RWPE2 (cell line): ENCODE measurements at regions not wholly inside any gene's neighbourhood (a gene's known extent, or its start where the extent isn't known, plus 50 kb on each side); places are given as distances from the start of the nearest gene placed in this dataset.
A peak's percentile ranks its signal among the peaks of the same experiment; 100 is the strongest.

Source experiments
- ATAC-seq: fragments of 200-7000 bp; cut with Tn5 transposase; 3 replicates; pipeline ENCODE4 v1.9.1; 2021; ENCODE audit warnings: low read depth
- DNase-seq: peaks from one replicate; pipeline ENCODE4 v3.0.0-alpha.2; 2020; ENCODE audit warnings: low spot score
- H3K27ac ChIP-seq: fragments of 450-650 bp; 2 replicates; pipeline ENCODE4 v1.5.1; 2017; ENCODE audit warnings: mild to moderate bottlenecking; ENCODE audit not compliant: poor library complexity, severe bottlenecking
- H3K27me3 ChIP-seq: fragments of 250-450 bp; sonication (Bioruptor Pico); 2 replicates; pipeline ENCODE4 v1.5.1; 2021; ENCODE audit warnings: mild to moderate bottlenecking, moderate library complexity; ENCODE audit not compliant: insufficient read depth, poor library complexity, severe bottlenecking
- H3K36me3 ChIP-seq: fragments of 250-450 bp; sonication (Bioruptor Pico); 2 replicates; pipeline ENCODE4 v1.5.1; 2020; ENCODE audit warnings: low read depth, mild to moderate bottlenecking, moderate library complexity
- H3K4me1 ChIP-seq: fragments of 250-450 bp; sonication (Bioruptor Pico); 2 replicates; pipeline ENCODE4 v1.5.1; 2021; ENCODE audit warnings: mild to moderate bottlenecking, moderate library complexity; ENCODE audit not compliant: insufficient read depth, poor library complexity, severe bottlenecking
- H3K4me3 ChIP-seq: fragments of 250-450 bp; sonication (Bioruptor Pico); 2 replicates; pipeline ENCODE4 v1.5.1; 2021; ENCODE audit warnings: mild to moderate bottlenecking, moderate library complexity; ENCODE audit not compliant: severe bottlenecking
- H3K9me3 ChIP-seq: fragments of 250-450 bp; sonication (Bioruptor Pico); 2 replicates; pipeline ENCODE4 v1.5.1; 2021; ENCODE audit warnings: mild to moderate bottlenecking, moderate library complexity; ENCODE audit not compliant: severe bottlenecking
- CTCF ChIP-seq: fragments of 450-650 bp; IDR thresholded peaks from one replicate; pipeline ENCODE4 v1.5.1; 2017; ENCODE audit warnings: mild to moderate bottlenecking, moderate library complexity; ENCODE audit not compliant: poor library complexity, severe bottlenecking

GRCh38 chr4:135269125-135269890 is 1067.7 kb upstream of the PABPC4L start:
- Histone ChIP-seq H3K4me1 (no peaks in the 10 kb centered on the region), H3K4me3 (no peak overlapping the region), H3K9me3 (no peaks in the 10 kb centered on the region), H3K36me3 (no peaks in the 10 kb centered on the region), H3K27me3 (no peaks in the 10 kb centered on the region), H3K27ac (no peak overlapping the region)
- DNase-seq (no peak), ATAC-seq (no peak)
- TF ChIP-seq CTCF: no peak

DNA sequence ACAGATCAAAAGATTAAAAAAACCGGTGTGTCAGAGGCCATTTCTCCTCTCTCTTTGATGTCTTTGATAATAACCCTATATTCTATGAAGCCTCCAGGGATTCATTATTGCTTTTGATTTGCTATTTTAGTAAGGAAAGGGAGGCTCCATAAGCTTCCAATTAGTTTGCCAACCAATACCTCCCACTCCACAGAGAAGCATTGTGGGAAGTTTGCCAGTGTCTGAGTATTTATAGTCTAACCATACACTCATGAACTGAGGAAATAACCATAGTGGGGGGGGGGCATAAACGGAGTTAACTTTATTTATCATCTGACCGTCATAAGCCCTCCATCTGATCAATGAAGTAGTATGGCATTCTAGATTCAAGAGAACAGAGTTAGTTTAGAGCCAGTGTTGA is 1066.8 kb upstream of the PABPC4L start:
- ATAC-seq: no peak
- no peaks in the 10 kb centered on the region for H3K9me3 ChIP-seq
- no peak for TF ChIP-seq CTCF

GRCh38 chr4:135267148-135267865 is 1065.7 kb upstream of the PABPC4L start:
- ATAC-seq (0 out of 3 replicates have a peak, but pooled peaks have one; percentile 36), DNase-seq (no peak)
- TF ChIP-seq CTCF: no peak
- Histone ChIP-seq H3K27me3 (no peaks in the 10 kb centered on the region), H3K27ac (no peak overlapping the region), H3K9me3 (no peaks in the 10 kb centered on the region), H3K4me1 (no peaks in the 10 kb centered on the region), H3K36me3 (no peaks in the 10 kb centered on the region), H3K4me3 (no peak overlapping the region)

More for the DNA sequence above, 1066.8 kb upstream of the PABPC4L start:
- Histone ChIP-seq H3K4me1 (no peaks in the 10 kb centered on the region), H3K27ac (no peak overlapping the region), H3K36me3 (no peaks in the 10 kb centered on the region), H3K4me3 (no peak overlapping the region), H3K27me3 (no peaks in the 10 kb centered on the region)
- no peak for DNase-seq

DNA sequence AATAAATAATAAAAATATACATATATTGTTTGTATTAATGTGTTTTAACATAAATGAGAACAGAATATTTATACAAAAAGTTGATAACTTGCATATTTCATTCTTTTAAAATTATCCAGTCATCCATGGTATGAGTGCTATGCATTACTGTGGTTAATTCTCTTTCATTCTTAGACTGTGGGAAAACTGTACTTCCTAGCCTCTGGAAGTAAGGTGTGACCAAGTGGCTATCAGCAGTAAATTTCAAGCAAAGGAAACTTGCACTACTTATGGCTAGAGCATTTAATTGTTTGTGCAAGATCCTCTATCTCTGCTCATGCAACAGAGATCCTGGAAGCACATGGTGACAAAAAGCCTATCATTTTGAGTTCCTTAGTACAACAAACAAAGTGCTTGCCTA is 1054.5 kb upstream of the PABPC4L start:
- no peak overlapping the region for H3K4me3 ChIP-seq
- DNase-seq: no peak

More for the DNA sequence above, 1054.5 kb upstream of the PABPC4L start:
- Histone ChIP-seq H3K4me1 (no peaks in the 10 kb centered on the region), H3K9me3 (no peaks in the 10 kb centered on the region), H3K36me3 (no peaks in the 10 kb centered on the region), H3K27ac (no peak overlapping the region), H3K27me3 (no peaks in the 10 kb centered on the region)
- ATAC-seq: 0 out of 3 replicates have a peak, but pooled peaks have one; percentile 38
- TF ChIP-seq CTCF: no peak
